ENCODE measurements at regions not wholly inside any gene's neighbourhood (a gene's known extent, or its start where the extent isn't known, plus 50 kb on each side); places are given as distances from the start of the nearest gene placed in this dataset.
A peak's percentile ranks its signal among the peaks of the same experiment; 100 is the strongest.

- Histone ChIP-seq H3K4me3 (replicated peaks in 1 of 3; ENCODE audit: insufficient read depth in 1 of 3, low read depth in 2 of 3, low read length in 3 of 3) (no peak overlapping the region), H3K4me1 (ENCODE audit: insufficient read depth, low read length) (no peaks in the 10 kb centered on the region), H3K79me2 (ENCODE audit: insufficient read depth, low read length) (no peaks in the 10 kb centered on the region), H3K27me3 (ENCODE audit: control insufficient read depth in 1 of 2, insufficient read depth in 2 of 2, low read length in 2 of 2) (no peaks in the 10 kb centered on the region), H3K27ac (ENCODE audit: extremely low read length, insufficient read depth, low read length) (no peak overlapping the region), H3K4me2 (ENCODE audit: low read depth, low read length) (no peak overlapping the region), H4K20me1 (ENCODE audit: insufficient read depth, low read length) (no peaks in the 10 kb centered on the region), H3K36me3 (replicated peaks in 1 of 2; ENCODE audit: control insufficient read depth in 1 of 2, insufficient read depth in 2 of 2, low read length in 2 of 2) (no peaks in the 10 kb centered on the region), H3K9ac (ENCODE audit: insufficient read depth, low read depth, low read length) (no peak overlapping the region), H3K9me3 (ENCODE audit: low read length) (no peaks in the 10 kb centered on the region), H2AFZ (ENCODE audit: low read length) (no peak overlapping the region)
- DNase-seq (ENCODE audit: low spot score) = no peak
- intact Hi-C loops (cut with micrococcal nuclease; ENCODE audit: unreplicated experiment) = no loop called here
- FAIRE-seq = no peak
- TF ChIP-seq MAFF (IDR thresholded peaks at IDR 0.05; ENCODE audit: low read depth, low read length) (peak; percentile 55), MAFK (conservative IDR thresholded peaks at IDR 0.05 in 1 of 2, IDR thresholded peaks at IDR 0.05 in 1 of 2; ENCODE audit: low read length in 2 of 2) (peak; percentile 53 to 78; a peak in 3 of 4 replicates), SAP130 (CRISPR knock-in tag; IDR thresholded peaks at IDR 0.05; ENCODE audit: low read depth) (no peak), ZBTB10 (CRISPR knock-in tag; IDR thresholded peaks at IDR 0.05; ENCODE audit: borderline replicate concordance) (no peak)
- no peak for ATAC-seq
- 16% methylated on average over 2 of the region's 2 CpGs for WGBS (ENCODE audit: low lambda C conversion rate)
- in situ Hi-C loops (cut with HindIII; ENCODE audit: extremely low pct_ligation_motif_present, low pct_unique_long_range_greater_than_20kb) = no loop called here
- POLR2A ChIA-PET = no interaction called here
- CTCF ChIA-PET (ENCODE audit: low intra/inter-chr PET ratio, low total read pairs) = no interaction called here
- BruUV-seq (replicated peaks) = no TSS peak
These were observed 188.3 kb downstream of the GPR37 start for GRCh38 chr7:124577256-124577655.

- WGBS (ENCODE audit: low lambda C conversion rate) = 18% methylated on average over 3 of the region's 3 CpGs
- TF ChIP-seq PLRG1 (conservative IDR thresholded peaks at IDR 0.05) (no peak), ZNF318 (CRISPR knock-in tag; IDR thresholded peaks at IDR 0.05) (no peak), ZNF275 (CRISPR knock-in tag; IDR thresholded peaks at IDR 0.05; ENCODE audit: borderline replicate concordance) (no peak)
These were observed 190.4 kb downstream of the GPR37 start for GRCh38 chr7:124575176-124575575.

More at GRCh38 chr7:124575176-124575575, 190.4 kb downstream of the GPR37 start:
- Histone ChIP-seq H3K4me3 (replicated peaks in 1 of 3; ENCODE audit: insufficient read depth in 1 of 3, low read depth in 2 of 3, low read length in 3 of 3) (no peak overlapping the region), H3K4me2 (ENCODE audit: low read depth, low read length) (no peak overlapping the region), H3K27ac (ENCODE audit: extremely low read length, insufficient read depth, low read length) (no peak overlapping the region), H3K9ac (ENCODE audit: insufficient read depth, low read depth, low read length) (no peak overlapping the region), H3K4me1 (ENCODE audit: insufficient read depth, low read length) (no peaks in the 10 kb centered on the region), H3K36me3 (replicated peaks in 1 of 2; ENCODE audit: control insufficient read depth in 1 of 2, insufficient read depth in 2 of 2, low read length in 2 of 2) (no peaks in the 10 kb centered on the region), H3K79me2 (ENCODE audit: insufficient read depth, low read length) (no peaks in the 10 kb centered on the region), H4K20me1 (ENCODE audit: insufficient read depth, low read length) (no peaks in the 10 kb centered on the region), H3K27me3 (ENCODE audit: control insufficient read depth in 1 of 2, insufficient read depth in 2 of 2, low read length in 2 of 2) (no peaks in the 10 kb centered on the region), H3K9me3 (ENCODE audit: low read length) (no peaks in the 10 kb centered on the region), H2AFZ (ENCODE audit: low read length) (no peak overlapping the region)
- no peak for ATAC-seq
- no peak for DNase-seq (ENCODE audit: low spot score)
- no TSS peak for BruUV-seq (replicated peaks)
- in situ Hi-C loops (cut with HindIII; ENCODE audit: extremely low pct_ligation_motif_present, low pct_unique_long_range_greater_than_20kb) (no loop called here), intact Hi-C loops (cut with micrococcal nuclease; ENCODE audit: unreplicated experiment) (no loop called here)
- ChIA-PET CTCF (ENCODE audit: low intra/inter-chr PET ratio, low total read pairs) (no interaction called here), POLR2A (no interaction called here)
- no peak for FAIRE-seq
